ENCODE measurements at regions not wholly inside any gene's neighbourhood (a gene's known extent, or its start where the extent isn't known, plus 50 kb on each side); places are given as distances from the start of the nearest gene placed in this dataset.

DNA sequence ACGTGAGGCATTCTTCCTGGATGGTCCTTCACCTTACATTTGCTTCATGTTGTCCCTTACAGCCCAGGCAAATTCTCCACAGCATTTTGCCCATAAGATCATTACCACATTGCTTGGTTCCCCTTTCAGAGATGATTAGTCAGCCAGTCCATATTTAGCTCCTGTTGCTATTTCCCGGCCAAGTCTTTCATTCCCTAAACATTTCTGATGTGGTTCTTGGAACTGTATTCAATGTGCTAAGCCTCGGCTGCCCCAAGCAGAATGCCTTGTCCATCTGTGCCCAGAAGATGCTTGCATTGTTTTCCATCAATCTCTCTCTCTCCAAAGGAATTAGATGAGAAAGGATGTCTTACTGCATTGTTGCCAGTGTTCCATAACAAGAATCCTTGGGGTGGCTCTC lies 420.9 kb upstream of the CAMK1G start:
- TF ChIP-seq, protein P1, sequence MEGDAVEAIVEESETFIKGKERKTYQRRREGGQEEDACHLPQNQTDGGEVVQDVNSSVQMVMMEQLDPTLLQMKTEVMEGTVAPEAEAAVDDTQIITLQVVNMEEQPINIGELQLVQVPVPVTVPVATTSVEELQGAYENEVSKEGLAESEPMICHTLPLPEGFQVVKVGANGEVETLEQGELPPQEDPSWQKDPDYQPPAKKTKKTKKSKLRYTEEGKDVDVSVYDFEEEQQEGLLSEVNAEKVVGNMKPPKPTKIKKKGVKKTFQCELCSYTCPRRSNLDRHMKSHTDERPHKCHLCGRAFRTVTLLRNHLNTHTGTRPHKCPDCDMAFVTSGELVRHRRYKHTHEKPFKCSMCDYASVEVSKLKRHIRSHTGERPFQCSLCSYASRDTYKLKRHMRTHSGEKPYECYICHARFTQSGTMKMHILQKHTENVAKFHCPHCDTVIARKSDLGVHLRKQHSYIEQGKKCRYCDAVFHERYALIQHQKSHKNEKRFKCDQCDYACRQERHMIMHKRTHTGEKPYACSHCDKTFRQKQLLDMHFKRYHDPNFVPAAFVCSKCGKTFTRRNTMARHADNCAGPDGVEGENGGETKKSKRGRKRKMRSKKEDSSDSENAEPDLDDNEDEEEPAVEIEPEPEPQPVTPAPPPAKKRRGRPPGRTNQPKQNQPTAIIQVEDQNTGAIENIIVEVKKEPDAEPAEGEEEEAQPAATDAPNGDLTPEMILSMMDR (IDR thresholded peaks at IDR 0.05) = no peak
- TF ChIP-seq SIN3A (IDR thresholded peaks at IDR 0.05; ENCODE audit: borderline replicate concordance, insufficient read depth, low read depth, low read length) (no peak), TCF7L2 (IDR thresholded peaks at IDR 0.05; ENCODE audit: low read depth, low read length) (no peak)
- TF ChIP-seq, protein P2, sequence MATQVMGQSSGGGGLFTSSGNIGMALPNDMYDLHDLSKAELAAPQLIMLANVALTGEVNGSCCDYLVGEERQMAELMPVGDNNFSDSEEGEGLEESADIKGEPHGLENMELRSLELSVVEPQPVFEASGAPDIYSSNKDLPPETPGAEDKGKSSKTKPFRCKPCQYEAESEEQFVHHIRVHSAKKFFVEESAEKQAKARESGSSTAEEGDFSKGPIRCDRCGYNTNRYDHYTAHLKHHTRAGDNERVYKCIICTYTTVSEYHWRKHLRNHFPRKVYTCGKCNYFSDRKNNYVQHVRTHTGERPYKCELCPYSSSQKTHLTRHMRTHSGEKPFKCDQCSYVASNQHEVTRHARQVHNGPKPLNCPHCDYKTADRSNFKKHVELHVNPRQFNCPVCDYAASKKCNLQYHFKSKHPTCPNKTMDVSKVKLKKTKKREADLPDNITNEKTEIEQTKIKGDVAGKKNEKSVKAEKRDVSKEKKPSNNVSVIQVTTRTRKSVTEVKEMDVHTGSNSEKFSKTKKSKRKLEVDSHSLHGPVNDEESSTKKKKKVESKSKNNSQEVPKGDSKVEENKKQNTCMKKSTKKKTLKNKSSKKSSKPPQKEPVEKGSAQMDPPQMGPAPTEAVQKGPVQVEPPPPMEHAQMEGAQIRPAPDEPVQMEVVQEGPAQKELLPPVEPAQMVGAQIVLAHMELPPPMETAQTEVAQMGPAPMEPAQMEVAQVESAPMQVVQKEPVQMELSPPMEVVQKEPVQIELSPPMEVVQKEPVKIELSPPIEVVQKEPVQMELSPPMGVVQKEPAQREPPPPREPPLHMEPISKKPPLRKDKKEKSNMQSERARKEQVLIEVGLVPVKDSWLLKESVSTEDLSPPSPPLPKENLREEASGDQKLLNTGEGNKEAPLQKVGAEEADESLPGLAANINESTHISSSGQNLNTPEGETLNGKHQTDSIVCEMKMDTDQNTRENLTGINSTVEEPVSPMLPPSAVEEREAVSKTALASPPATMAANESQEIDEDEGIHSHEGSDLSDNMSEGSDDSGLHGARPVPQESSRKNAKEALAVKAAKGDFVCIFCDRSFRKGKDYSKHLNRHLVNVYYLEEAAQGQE (IDR thresholded peaks at IDR 0.05; ENCODE audit: insufficient read depth in 1 of 2, low read depth in 2 of 2, low read length in 1 of 2) = no peak
